ENCODE measurements at regions not wholly inside any gene's neighbourhood (a gene's known extent, or its start where the extent isn't known, plus 50 kb on each side); places are given as distances from the start of the nearest gene placed in this dataset.
"Not testable (repeated sequence)": the region's sequence is repeated elsewhere in the genome, so short reads cannot be mapped to it uniquely, and the experiment has no call there.

- ATAC-seq (ENCODE audit: insufficient read depth, low FRiP score), result no peak
- no peak for DNase-seq
- 57 to 76% methylated on average over 2 of the region's 2 CpGs for WGBS, 2 donors
- Histone ChIP-seq H3K4me1 (ENCODE audit: control insufficient read depth in 5 of 5, insufficient read depth in 5 of 5, low read length in 5 of 5) (no peaks in the 10 kb centered on the region), H3K9me3 (ENCODE audit: control insufficient read depth in 4 of 4, insufficient read depth in 3 of 4, low read length in 3 of 4) (peaks cover 0 to 3% (median 0%) of the 10 kb centered on the region in 4 donors), H3K36me3 (ENCODE audit: control insufficient read depth in 4 of 4, insufficient read depth in 4 of 4, low read length in 4 of 4) (no peaks in the 10 kb centered on the region), H3K27ac (ENCODE audit: low read depth in 1 of 2, low read length in 1 of 2) (no peak overlapping the region), H3K27me3 (ENCODE audit: control insufficient read depth in 3 of 3, insufficient read depth in 3 of 3, low read length in 2 of 3) (peaks cover 0 to 3% (median 3%) of the 10 kb centered on the region in 3 donors), H3K4me3 (no peak overlapping the region), H3K9ac (ENCODE audit: insufficient read depth in 1 of 2, low read length in 2 of 2) (no peak overlapping the region)
- TF ChIP-seq CTCF (IDR thresholded peaks at IDR 0.05; ENCODE audit: control extremely low read depth, extremely low read depth), result no peak
These were observed 389.7 kb upstream of the MDFIC2 start for GRCh38 chr3:70702132-70702531.

- Histone ChIP-seq H3K27ac (ENCODE audit: low read depth in 1 of 2, low read length in 1 of 2) (no peak overlapping the region), H3K4me3 (no peak overlapping the region), H3K9ac (ENCODE audit: insufficient read depth in 1 of 2, low read length in 2 of 2) (no peak overlapping the region), H3K36me3 (ENCODE audit: control insufficient read depth in 4 of 4, insufficient read depth in 4 of 4, low read length in 4 of 4) (no peaks in the 10 kb centered on the region), H3K9me3 (ENCODE audit: control insufficient read depth in 4 of 4, insufficient read depth in 3 of 4, low read length in 3 of 4) (peaks cover 0 to 4% (median 0%) of the 10 kb centered on the region in 4 donors), H3K4me1 (ENCODE audit: control insufficient read depth in 5 of 5, insufficient read depth in 5 of 5, low read length in 5 of 5) (no peaks in the 10 kb centered on the region), H3K27me3 (ENCODE audit: control insufficient read depth in 3 of 3, insufficient read depth in 3 of 3, low read length in 2 of 3) (no peaks in the 10 kb centered on the region)
- 90% methylated on average over 1 of the region's 1 CpG for WGBS, 2 donors
- DNase-seq (no peak), ATAC-seq (ENCODE audit: insufficient read depth, low FRiP score) (no peak)
- TF ChIP-seq CTCF (IDR thresholded peaks at IDR 0.05; ENCODE audit: control extremely low read depth, extremely low read depth), result no peak
These were observed 372.3 kb upstream of the MDFIC2 start for GRCh38 chr3:70684701-70685100.

- not testable (repeated sequence) for ATAC-seq (ENCODE audit: insufficient read depth, low FRiP score); H3K9ac ChIP-seq (ENCODE audit: insufficient read depth in 1 of 2, low read length in 2 of 2); DNase-seq; H3K36me3 ChIP-seq (ENCODE audit: control insufficient read depth in 4 of 4, insufficient read depth in 4 of 4, low read length in 4 of 4); H3K27me3 ChIP-seq (ENCODE audit: control insufficient read depth in 3 of 3, insufficient read depth in 3 of 3, low read length in 2 of 3); H3K4me1 ChIP-seq (ENCODE audit: control insufficient read depth in 5 of 5, insufficient read depth in 5 of 5, low read length in 5 of 5); H3K27ac ChIP-seq (ENCODE audit: low read depth in 1 of 2, low read length in 1 of 2); H3K4me3 ChIP-seq; H3K9me3 ChIP-seq (ENCODE audit: control insufficient read depth in 4 of 4, insufficient read depth in 3 of 4, low read length in 3 of 4)
- 92 to 96% methylated on average over 3 of the region's 3 CpGs for WGBS, 2 donors
These were observed 363.4 kb upstream of the MDFIC2 start for GRCh38 chr3:70675810-70676209.

GRCh38 chr3:70658513-70659310 is 346.3 kb upstream of the MDFIC2 start:
- H3K27ac ChIP-seq (ENCODE audit: low read depth in 1 of 2, low read length in 1 of 2), result no peak overlapping the region
- peaks cover 0 to 3% (median 0%) of the 10 kb centered on the region in 3 donors for H3K27me3 ChIP-seq (ENCODE audit: control insufficient read depth in 3 of 3, insufficient read depth in 3 of 3, low read length in 2 of 3)
- H3K4me3 ChIP-seq, result no peak overlapping the region
- H3K9ac ChIP-seq (ENCODE audit: insufficient read depth in 1 of 2, low read length in 2 of 2), result no peak overlapping the region
- TF ChIP-seq CTCF (IDR thresholded peaks at IDR 0.05; ENCODE audit: control extremely low read depth, extremely low read depth), result no peak
- no peak for ATAC-seq (ENCODE audit: insufficient read depth, low FRiP score)
- no peaks in the 10 kb centered on the region for H3K9me3 ChIP-seq (ENCODE audit: control insufficient read depth in 4 of 4, insufficient read depth in 3 of 4, low read length in 3 of 4)
- no peaks in the 10 kb centered on the region for H3K4me1 ChIP-seq (ENCODE audit: control insufficient read depth in 5 of 5, insufficient read depth in 5 of 5, low read length in 5 of 5)
- no peak for DNase-seq
- H3K36me3 ChIP-seq (ENCODE audit: control insufficient read depth in 4 of 4, insufficient read depth in 4 of 4, low read length in 4 of 4), result no peaks in the 10 kb centered on the region
- 88 to 89% methylated on average over 11 of the region's 11 CpGs for WGBS, 2 donors

All from lung (tissue), 11 donors.